Activated T-cell treated with anti-CD3 and anti-CD28 coated beads for 48 hours (primary cell): ENCODE measurements at regions not wholly inside any gene's neighbourhood (a gene's known extent, or its start where the extent isn't known, plus 50 kb on each side); places are given as distances from the start of the nearest gene placed in this dataset.

ENCODE experiments used
- DNase-seq: peaks from one replicate; pipeline ENCODE4 v3.0.0-alpha.2; 2020; ENCODE audit warnings: low read depth

GRCh38 chr5:39505363-39505762 is 80.6 kb upstream of the DAB2 start:
- DNase-seq = no peak

- DNase-seq = no peak
Observed at GRCh38 chr5:39503155-39503554, 78.4 kb upstream of the DAB2 start.

- no peak for DNase-seq
Observed at GRCh38 chr5:39502704-39503103, 77.9 kb upstream of the DAB2 start.

GRCh38 chr5:39501397-39501796 is 76.6 kb upstream of the DAB2 start:
- DNase-seq = no peak

GRCh38 chr5:39500551-39501175 is 75.9 kb upstream of the DAB2 start:
- no peak for DNase-seq

GRCh38 chr5:39498278-39498952 is 73.6 kb upstream of the DAB2 start:
- no peak for DNase-seq

- DNase-seq = no peak
Observed at GRCh38 chr5:39497322-39497721, 72.5 kb upstream of the DAB2 start.

GRCh38 chr5:39495227-39495626 is 70.4 kb upstream of the DAB2 start:
- no peak for DNase-seq

GRCh38 chr5:39494534-39494933 is 69.8 kb upstream of the DAB2 start:
- DNase-seq = no peak

- DNase-seq = no peak
Observed at GRCh38 chr5:39494107-39494510, 69.3 kb upstream of the DAB2 start.

GRCh38 chr5:39491210-39491609 is 66.4 kb upstream of the DAB2 start:
- DNase-seq = no peak

- no peak for DNase-seq
Observed at GRCh38 chr5:39489263-39489662, 64.5 kb upstream of the DAB2 start.

- no peak for DNase-seq
Observed at GRCh38 chr5:39486790-39487189, 62.0 kb upstream of the DAB2 start.

GRCh38 chr5:39486361-39486760 is 61.6 kb upstream of the DAB2 start:
- no peak for DNase-seq

GRCh38 chr5:39485079-39485478 is 60.3 kb upstream of the DAB2 start:
- no peak for DNase-seq

GRCh38 chr5:39484673-39485072 is 59.9 kb upstream of the DAB2 start:
- DNase-seq = no peak

- no peak for DNase-seq
Observed at GRCh38 chr5:39482098-39482497, 57.3 kb upstream of the DAB2 start.

GRCh38 chr5:39479537-39479936 is 54.8 kb upstream of the DAB2 start:
- no peak for DNase-seq

- no peak for DNase-seq
Observed at GRCh38 chr5:39478863-39479262, 54.1 kb upstream of the DAB2 start.

- no peak for DNase-seq
Observed at GRCh38 chr5:39476843-39477220, 52.1 kb upstream of the DAB2 start.

GRCh38 chr5:39475881-39476842 is 51.4 kb upstream of the DAB2 start:
- no peak for DNase-seq

GRCh38 chr5:39475159-39475571 is 50.4 kb upstream of the DAB2 start:
- DNase-seq = no peak
